ENCODE measurements at regions not wholly inside any gene's neighbourhood (a gene's known extent, or its start where the extent isn't known, plus 50 kb on each side); places are given as distances from the start of the nearest gene placed in this dataset.
"Not testable (repeated sequence)": the region's sequence is repeated elsewhere in the genome, so short reads cannot be mapped to it uniquely, and the experiment has no call there.

DNA sequence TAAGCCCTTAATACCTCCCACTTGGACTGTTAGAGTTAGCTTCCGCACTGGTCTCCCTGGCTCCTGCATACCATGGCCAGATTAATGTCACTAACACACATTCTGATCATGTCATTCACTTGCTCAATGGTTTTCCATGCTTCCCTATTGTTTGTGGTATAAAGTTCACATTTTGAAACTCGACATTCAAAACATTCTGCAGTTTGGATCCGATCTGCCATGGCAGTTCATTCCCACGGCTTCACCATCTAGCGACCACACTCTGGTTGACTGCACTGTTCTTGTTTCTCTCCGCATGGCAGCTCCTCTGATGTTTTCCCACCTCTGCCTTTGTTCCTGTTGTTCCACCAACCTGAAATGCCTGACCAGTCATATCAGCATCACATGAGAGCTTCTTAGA lies 87.4 kb upstream of the WAC start:
- no peaks in the 10 kb centered on the region for H3K27me3 ChIP-seq (ENCODE audit: control insufficient read depth, insufficient read depth)

GRCh38 chr10:28449382-28449781 lies 83.5 kb upstream of the WAC start:
- H3K4me1 ChIP-seq (ENCODE audit: control insufficient read depth, insufficient read depth, low read length) = no peaks in the 10 kb centered on the region
- no peak for DNase-seq
- H3K27me3 ChIP-seq (ENCODE audit: control insufficient read depth, insufficient read depth) = no peaks in the 10 kb centered on the region
- 59% methylated on average over 1 of the region's 1 CpG for WGBS
- ATAC-seq = no peak
- H3K4me3 ChIP-seq (ENCODE audit: low read length) = no peak overlapping the region
- intact Hi-C loops (cut with DNase I) = loop anchor here in 1 of 4 donors (10.0 kb wide), 1 partner anchor 65 kb away; no protein-coding TSS in a partner anchor
- no peaks in the 10 kb centered on the region for H3K9me3 ChIP-seq (ENCODE audit: control insufficient read depth, low read length)
- H3K27ac ChIP-seq (ENCODE audit: low read length) = no peak overlapping the region

More for the DNA sequence above, 87.4 kb upstream of the WAC start:
- no peak for DNase-seq
- H3K4me1 ChIP-seq (ENCODE audit: control insufficient read depth, insufficient read depth, low read length) = no peaks in the 10 kb centered on the region
- intact Hi-C loops (cut with DNase I) = loop anchor here in 1 of 4 donors (10.0 kb wide), 1 partner anchor 69 kb away; no protein-coding TSS in a partner anchor
- H3K27ac ChIP-seq (ENCODE audit: low read length) = no peak overlapping the region
- H3K9me3 ChIP-seq (ENCODE audit: control insufficient read depth, low read length) = no peaks in the 10 kb centered on the region
- no peak for ATAC-seq
- H3K4me3 ChIP-seq (ENCODE audit: low read length) = no peak overlapping the region
- 89% methylated on average over 6 of the region's 6 CpGs for WGBS

GRCh38 chr10:28449926-28450325 lies 83.0 kb upstream of the WAC start:
- Histone ChIP-seq H3K27me3 (ENCODE audit: control insufficient read depth, insufficient read depth) (no peaks in the 10 kb centered on the region), H3K27ac (ENCODE audit: low read length) (no peak overlapping the region), H3K4me1 (ENCODE audit: control insufficient read depth, insufficient read depth, low read length) (no peaks in the 10 kb centered on the region), H3K4me3 (ENCODE audit: low read length) (no peak overlapping the region), H3K9me3 (ENCODE audit: control insufficient read depth, low read length) (no peaks in the 10 kb centered on the region)
- intact Hi-C loops (cut with DNase I) = loop anchor here in 1 of 4 donors (10.0 kb wide), 1 partner anchor 65 kb away; no protein-coding TSS in a partner anchor
- DNase-seq = no peak
- 70% methylated on average over 1 of the region's 1 CpG for WGBS
- ATAC-seq = no peak

DNA sequence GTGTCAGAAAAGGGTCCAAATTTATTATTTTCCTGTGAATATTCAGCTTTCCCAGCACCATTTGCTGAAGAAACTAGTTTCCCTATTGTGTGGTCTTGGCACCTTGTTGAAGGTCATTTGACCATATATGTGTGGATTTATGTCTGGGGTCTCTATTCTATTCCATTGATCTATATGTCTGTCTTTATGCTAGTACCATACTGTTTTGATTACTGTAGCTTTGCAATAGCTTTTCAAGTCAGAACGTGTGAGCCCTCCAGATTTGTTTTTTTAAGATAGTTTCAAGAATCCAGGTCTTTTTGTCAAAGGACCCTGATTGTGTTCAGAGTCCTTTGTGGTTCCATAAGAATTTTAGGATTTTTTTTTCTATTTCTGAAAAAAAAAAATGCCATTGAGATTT lies 79.0 kb upstream of the WAC start:
- no peaks in the 10 kb centered on the region for H3K9me3 ChIP-seq (ENCODE audit: control insufficient read depth, low read length)
- 87% methylated on average over 1 of the region's 1 CpG for WGBS
- H3K27me3 ChIP-seq (ENCODE audit: control insufficient read depth, insufficient read depth) = no peaks in the 10 kb centered on the region
- ATAC-seq (no peak), DNase-seq (no peak)
- H3K27ac ChIP-seq (ENCODE audit: low read length) = no peak overlapping the region
- no peaks in the 10 kb centered on the region for H3K4me1 ChIP-seq (ENCODE audit: control insufficient read depth, insufficient read depth, low read length)
- intact Hi-C loops (cut with DNase I) = no loop called here
- no peak overlapping the region for H3K4me3 ChIP-seq (ENCODE audit: low read length)

DNA sequence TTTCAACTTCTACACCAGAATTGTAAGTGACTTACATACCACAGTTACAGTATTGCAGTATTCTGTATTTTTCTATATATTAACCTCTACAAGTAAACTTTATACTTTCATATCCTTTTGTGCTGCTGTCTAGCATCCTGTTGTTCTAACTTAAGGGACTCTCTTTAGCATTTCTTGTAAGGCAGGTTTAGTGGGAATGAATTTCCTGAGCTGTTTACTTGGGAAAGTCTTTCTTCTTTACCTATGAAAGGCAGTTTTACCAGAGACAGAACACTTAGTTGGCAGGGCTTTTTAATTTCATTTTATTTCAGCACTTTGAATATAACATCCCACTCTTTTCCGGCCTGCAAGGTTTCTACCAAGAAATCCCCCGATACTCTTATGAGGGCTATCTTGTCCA lies 75.8 kb upstream of the WAC start:
- DNase-seq = no peak
- intact Hi-C loops (cut with DNase I) = no loop called here
- Histone ChIP-seq H3K4me1 (ENCODE audit: control insufficient read depth, insufficient read depth, low read length) (no peaks in the 10 kb centered on the region), H3K27ac (ENCODE audit: low read length) (no peak overlapping the region), H3K27me3 (ENCODE audit: control insufficient read depth, insufficient read depth) (no peaks in the 10 kb centered on the region), H3K9me3 (ENCODE audit: control insufficient read depth, low read length) (no peaks in the 10 kb centered on the region), H3K4me3 (ENCODE audit: low read length) (no peak overlapping the region)
- no peak for ATAC-seq
- 69% methylated on average over 2 of the region's 2 CpGs for WGBS

DNA sequence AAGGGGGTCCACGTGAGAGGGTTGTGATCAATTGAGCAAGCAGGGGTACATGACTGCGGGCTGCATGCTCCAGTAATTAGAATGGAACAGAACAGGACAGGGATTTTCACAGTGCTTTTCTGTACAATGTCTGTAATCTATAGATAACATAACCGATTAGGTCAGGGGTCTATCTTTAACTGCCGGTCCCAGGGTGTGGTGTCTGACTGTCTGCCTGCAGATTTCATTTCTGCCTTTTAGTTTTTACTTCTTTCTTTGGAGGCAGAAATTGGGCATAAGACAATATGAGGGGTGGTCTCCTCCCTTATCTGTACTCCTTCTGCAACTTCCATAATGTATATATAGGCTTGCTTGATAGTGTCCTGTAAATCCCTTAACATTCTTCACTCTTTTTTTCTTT lies 75.0 kb upstream of the WAC start:
- H3K27me3 ChIP-seq (ENCODE audit: control insufficient read depth, insufficient read depth); DNase-seq; ATAC-seq; H3K4me1 ChIP-seq (ENCODE audit: control insufficient read depth, insufficient read depth, low read length); H3K4me3 ChIP-seq (ENCODE audit: low read length); intact Hi-C loops (cut with DNase I); H3K9me3 ChIP-seq (ENCODE audit: control insufficient read depth, low read length); H3K27ac ChIP-seq (ENCODE audit: low read length): not testable (repeated sequence)
- 43% methylated on average over 4 of the region's 4 CpGs for WGBS

GRCh38 chr10:28459453-28460144 lies 73.3 kb upstream of the WAC start:
- no peak overlapping the region for H3K27ac ChIP-seq (ENCODE audit: low read length)
- ATAC-seq (no peak), DNase-seq (no peak)
- intact Hi-C loops (cut with DNase I) = no loop called here
- WGBS = 84% methylated on average over 4 of the region's 4 CpGs
- no peaks in the 10 kb centered on the region for H3K27me3 ChIP-seq (ENCODE audit: control insufficient read depth, insufficient read depth)
- H3K4me3 ChIP-seq (ENCODE audit: low read length) = no peak overlapping the region
- H3K9me3 ChIP-seq (ENCODE audit: control insufficient read depth, low read length) = no peaks in the 10 kb centered on the region
- no peaks in the 10 kb centered on the region for H3K4me1 ChIP-seq (ENCODE audit: control insufficient read depth, insufficient read depth, low read length)

DNA sequence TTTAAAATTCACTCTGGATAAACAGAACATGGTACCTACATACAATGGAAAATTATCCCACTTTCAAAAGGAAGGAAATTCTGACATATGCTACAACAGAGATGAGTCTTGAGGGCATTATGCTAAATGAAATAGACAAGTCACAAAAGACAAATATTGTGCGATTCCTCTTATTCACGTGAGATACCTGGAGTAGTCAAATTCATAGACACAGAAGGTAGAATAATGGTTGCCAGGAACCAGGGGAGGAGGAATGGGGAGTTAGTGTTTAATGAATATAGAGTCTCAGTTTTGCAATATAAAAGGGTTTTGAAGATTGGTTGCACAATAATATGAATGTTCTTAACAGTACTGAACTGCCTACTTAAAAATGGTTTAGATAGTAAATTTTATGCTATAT lies 69.8 kb upstream of the WAC start:
- no peak overlapping the region for H3K4me3 ChIP-seq (ENCODE audit: low read length)
- WGBS = 85% methylated on average over 2 of the region's 2 CpGs
- DNase-seq (no peak), ATAC-seq (no peak)
- no peaks in the 10 kb centered on the region for H3K4me1 ChIP-seq (ENCODE audit: control insufficient read depth, insufficient read depth, low read length)
- H3K27ac ChIP-seq (ENCODE audit: low read length) = no peak overlapping the region
- H3K9me3 ChIP-seq (ENCODE audit: control insufficient read depth, low read length) = no peaks in the 10 kb centered on the region
- intact Hi-C loops (cut with DNase I) = no loop called here
- H3K27me3 ChIP-seq (ENCODE audit: control insufficient read depth, insufficient read depth) = no peaks in the 10 kb centered on the region

GRCh38 chr10:28463676-28464395 lies 69.1 kb upstream of the WAC start:
- H3K9me3 ChIP-seq (ENCODE audit: control insufficient read depth, low read length) = no peaks in the 10 kb centered on the region
- no peaks in the 10 kb centered on the region for H3K4me1 ChIP-seq (ENCODE audit: control insufficient read depth, insufficient read depth, low read length)
- intact Hi-C loops (cut with DNase I) = no loop called here
- ATAC-seq (no peak), DNase-seq (no peak)
- H3K27me3 ChIP-seq (ENCODE audit: control insufficient read depth, insufficient read depth) = no peaks in the 10 kb centered on the region
- no peak overlapping the region for H3K4me3 ChIP-seq (ENCODE audit: low read length)
- H3K27ac ChIP-seq (ENCODE audit: low read length) = no peak overlapping the region
- WGBS = 52% methylated on average over 9 of the region's 9 CpGs

GRCh38 chr10:28467615-28468014 lies 65.3 kb upstream of the WAC start:
- intact Hi-C loops (cut with DNase I) = no loop called here
- H3K27ac ChIP-seq (ENCODE audit: low read length) = no peak overlapping the region
- no peak for DNase-seq

DNA sequence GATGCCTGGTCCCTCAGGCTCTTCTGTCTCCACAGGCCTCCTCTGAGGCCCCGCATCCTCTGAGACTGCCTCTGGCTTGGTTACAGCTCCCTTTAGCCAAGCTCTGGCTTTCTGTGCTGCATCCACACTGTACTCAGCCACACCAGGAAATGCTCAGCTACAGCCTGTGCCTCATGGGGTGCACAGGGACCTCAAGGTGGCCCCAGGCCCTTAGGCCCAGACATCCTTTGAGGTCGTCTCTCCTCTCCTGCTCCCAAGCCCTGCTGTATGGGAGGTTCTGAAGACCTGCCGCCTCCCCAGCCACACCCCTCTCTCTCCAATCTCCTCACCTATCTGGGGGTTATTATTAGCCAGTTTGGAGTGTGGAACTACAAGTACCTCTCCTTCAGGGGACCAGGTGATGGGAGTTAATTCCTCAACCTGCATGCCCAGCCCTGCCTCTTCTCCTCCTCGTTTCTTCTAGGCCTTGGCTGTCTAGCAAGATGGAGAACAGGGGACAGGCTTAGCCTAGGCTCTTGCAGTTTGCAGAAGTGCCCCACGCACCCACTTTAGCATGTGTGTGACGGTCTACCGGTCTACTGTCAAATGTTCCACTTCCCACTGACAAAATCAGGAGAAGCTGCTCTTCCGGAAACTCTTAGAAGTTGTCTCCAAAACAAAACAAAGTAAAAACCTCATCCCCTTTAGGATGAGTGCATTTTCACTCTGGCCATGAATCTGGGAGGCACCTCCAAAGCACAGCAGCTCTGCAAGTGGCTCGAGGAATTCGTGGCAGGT lies 64.0 kb upstream of the WAC start:
- Histone ChIP-seq H3K9me3 (ENCODE audit: control insufficient read depth, low read length) (no peaks in the 10 kb centered on the region), H3K27me3 (ENCODE audit: control insufficient read depth, insufficient read depth) (no peaks in the 10 kb centered on the region), H3K27ac (ENCODE audit: low read length) (no peak overlapping the region), H3K4me3 (ENCODE audit: low read length) (no peak overlapping the region), H3K4me1 (ENCODE audit: control insufficient read depth, insufficient read depth, low read length) (no peaks in the 10 kb centered on the region)
- ATAC-seq (peak in 1 of 2 donors; percentile 18), DNase-seq (no peak)
- intact Hi-C loops (cut with DNase I) = no loop called here
- WGBS = 82% methylated on average over 10 of the region's 10 CpGs

More at GRCh38 chr10:28467615-28468014, 65.3 kb upstream of the WAC start:
- ATAC-seq = peak in 1 of 2 donors; percentile 48
- Histone ChIP-seq H3K27me3 (ENCODE audit: control insufficient read depth, insufficient read depth) (no peaks in the 10 kb centered on the region), H3K4me3 (ENCODE audit: low read length) (no peak overlapping the region), H3K4me1 (ENCODE audit: control insufficient read depth, insufficient read depth, low read length) (no peaks in the 10 kb centered on the region), H3K9me3 (ENCODE audit: control insufficient read depth, low read length) (no peaks in the 10 kb centered on the region)
- whole genome bisulfite sequencing = 75% methylated on average over 5 of the region's 5 CpGs

Measured in right cardiac atrium (tissue), 5 donors.